GM12865 (cell line): ENCODE measurements at regions not wholly inside any gene's neighbourhood (a gene's known extent, or its start where the extent isn't known, plus 50 kb on each side); places are given as distances from the start of the nearest gene placed in this dataset.

Source experiments
- DNase-seq: peaks from one replicate; pipeline ENCODE4 v3.0.0; 2010; ENCODE audit warnings: low read depth
- H3K4me3 ChIP-seq: 2 replicates; pipeline ENCODE4 v1.5.1; 2011; ENCODE audit warnings: mild to moderate bottlenecking, low read depth, low read length, control low read depth
- TF ChIP-seq, protein P1 (sequence below): IDR thresholded peaks from 2 replicates; pipeline ENCODE4 v1.5.1; 2011; ENCODE audit warnings: low read length, control low read depth, low read depth, inconsistent platforms; ENCODE audit not compliant: insufficient read depth; ENCODE audit errors: missing control alignments

- H3K4me3 ChIP-seq, result no peak overlapping the region
- TF ChIP-seq, protein P1, sequence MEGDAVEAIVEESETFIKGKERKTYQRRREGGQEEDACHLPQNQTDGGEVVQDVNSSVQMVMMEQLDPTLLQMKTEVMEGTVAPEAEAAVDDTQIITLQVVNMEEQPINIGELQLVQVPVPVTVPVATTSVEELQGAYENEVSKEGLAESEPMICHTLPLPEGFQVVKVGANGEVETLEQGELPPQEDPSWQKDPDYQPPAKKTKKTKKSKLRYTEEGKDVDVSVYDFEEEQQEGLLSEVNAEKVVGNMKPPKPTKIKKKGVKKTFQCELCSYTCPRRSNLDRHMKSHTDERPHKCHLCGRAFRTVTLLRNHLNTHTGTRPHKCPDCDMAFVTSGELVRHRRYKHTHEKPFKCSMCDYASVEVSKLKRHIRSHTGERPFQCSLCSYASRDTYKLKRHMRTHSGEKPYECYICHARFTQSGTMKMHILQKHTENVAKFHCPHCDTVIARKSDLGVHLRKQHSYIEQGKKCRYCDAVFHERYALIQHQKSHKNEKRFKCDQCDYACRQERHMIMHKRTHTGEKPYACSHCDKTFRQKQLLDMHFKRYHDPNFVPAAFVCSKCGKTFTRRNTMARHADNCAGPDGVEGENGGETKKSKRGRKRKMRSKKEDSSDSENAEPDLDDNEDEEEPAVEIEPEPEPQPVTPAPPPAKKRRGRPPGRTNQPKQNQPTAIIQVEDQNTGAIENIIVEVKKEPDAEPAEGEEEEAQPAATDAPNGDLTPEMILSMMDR, result no peak
- no peak for DNase-seq
These were observed 91.4 kb upstream of the TMPO start for GRCh38 chr12:98423963-98424362.

DNA sequence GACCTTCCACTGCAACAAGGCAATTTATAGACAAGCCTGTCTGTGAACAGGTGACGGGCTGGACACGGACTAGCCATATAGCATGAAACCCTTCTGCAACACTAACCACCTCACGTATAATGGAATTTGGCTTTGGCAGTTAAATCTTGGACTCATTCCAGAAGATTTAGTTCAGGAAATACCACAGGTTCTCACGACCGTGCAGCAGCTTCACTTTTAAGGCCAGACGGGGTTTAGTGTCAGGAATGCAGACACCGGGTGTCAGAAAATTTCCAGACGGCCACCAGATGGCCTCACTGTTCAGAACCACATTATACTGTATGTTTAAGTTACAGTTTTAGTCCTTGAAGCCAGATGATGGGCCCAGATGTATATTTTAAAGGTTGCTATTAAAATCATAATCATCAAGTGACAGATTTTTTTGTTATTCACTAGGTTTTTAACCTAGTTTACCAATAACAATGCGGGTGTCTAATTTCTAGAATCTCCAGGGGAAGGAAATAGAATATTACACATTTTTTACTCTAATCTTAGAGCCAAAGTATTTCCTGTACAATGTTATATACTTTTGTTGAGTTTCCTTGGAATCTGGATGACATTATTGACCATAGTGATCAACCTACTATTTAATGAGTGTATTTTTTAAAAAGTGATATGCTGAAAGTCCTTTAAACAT, 90.5 kb upstream of the TMPO start:
- TF ChIP-seq, protein P1, result peak; percentile 65
- H3K4me3 ChIP-seq, result no peak overlapping the region
- peak; percentile 58 for DNase-seq

GRCh38 chr12:98425859-98426258, 89.5 kb upstream of the TMPO start:
- no peak overlapping the region for H3K4me3 ChIP-seq
- TF ChIP-seq, protein P1, result no peak
- no peak for DNase-seq

DNA sequence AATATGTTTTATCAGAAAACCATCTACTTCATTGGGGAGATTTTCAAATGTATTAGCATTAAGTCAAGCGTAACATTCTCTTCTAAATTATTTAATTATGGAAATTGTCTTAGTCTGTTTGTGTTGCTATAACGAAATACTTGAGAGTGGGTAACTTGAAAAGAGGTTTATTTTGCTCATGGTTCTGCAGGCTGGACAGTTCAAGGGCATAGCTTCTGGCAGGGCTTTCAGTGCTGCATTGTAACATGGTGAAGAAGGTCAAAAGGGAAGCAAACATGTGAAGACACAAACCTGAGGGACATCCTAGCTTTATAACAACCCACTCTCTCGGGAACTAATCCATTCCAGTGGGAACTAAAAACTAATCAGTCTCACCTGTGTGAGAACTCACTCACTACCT, 84.3 kb upstream of the TMPO start:
- TF ChIP-seq, protein P1, result no peak
- H3K4me3 ChIP-seq, result no peak overlapping the region
- no peak for DNase-seq

- no peak overlapping the region for H3K4me3 ChIP-seq
- TF ChIP-seq, protein P1, result no peak
- DNase-seq, result no peak
These were observed 78.2 kb upstream of the TMPO start for GRCh38 chr12:98437166-98437565.

DNA sequence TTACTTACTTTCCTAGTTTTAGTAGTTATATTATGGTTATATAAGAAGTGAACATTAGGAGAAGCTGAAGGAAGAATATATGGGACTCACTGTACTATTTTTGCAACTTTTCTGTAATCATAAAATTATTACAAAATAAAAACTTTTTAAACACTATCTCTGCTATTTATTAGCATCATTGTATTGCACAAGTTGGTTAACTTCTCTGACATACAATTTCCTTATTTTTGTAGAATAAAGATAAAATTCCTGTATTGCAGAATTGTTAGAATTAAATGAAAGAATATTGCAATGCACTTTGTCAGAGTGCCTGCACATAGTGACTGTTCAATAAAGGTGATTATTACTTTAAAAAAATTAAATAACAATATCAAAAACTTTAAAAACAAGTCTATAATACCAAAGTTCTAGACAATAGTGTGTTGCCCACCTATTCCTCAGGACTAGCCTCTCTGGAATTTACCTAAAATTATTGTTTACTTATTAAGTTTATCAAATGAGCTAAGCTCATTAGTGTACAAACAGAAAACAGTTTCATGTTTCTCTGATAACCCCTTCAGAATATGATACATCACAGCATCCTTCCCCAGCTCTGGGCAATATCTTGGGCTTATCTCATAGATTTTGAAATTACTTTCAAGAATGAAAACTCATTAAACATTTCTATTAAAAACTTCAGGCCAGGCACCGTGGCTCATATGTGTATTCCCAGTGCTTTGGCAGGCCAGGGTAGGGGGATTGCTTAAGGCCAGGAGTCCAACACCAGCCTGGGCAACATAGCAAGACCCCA, 77.4 kb upstream of the TMPO start:
- DNase-seq, result no peak
- TF ChIP-seq, protein P1, result no peak
- no peak overlapping the region for H3K4me3 ChIP-seq
